Psoas muscle (tissue), 7 donors: ENCODE measurements at regions not wholly inside any gene's neighbourhood (a gene's known extent, or its start where the extent isn't known, plus 50 kb on each side); places are given as distances from the start of the nearest gene placed in this dataset.

Experiments used
- ATAC-seq, 4 donors: fragments of 200-7000 bp; cut with Tn5 transposase; one replicate each; pipeline ENCODE4 v1.9.1; 2020; ENCODE audit warnings: moderate library complexity in 3 of 4, mild to moderate bottlenecking in 2 of 4
- DNase-seq, 2 donors: peaks; one replicate each; pipeline ENCODE4 v3.0.0-alpha.2; 2020
- H3K27ac ChIP-seq: fragments of 200-600 bp; one replicate; pipeline ENCODE4 v1.8.0; 2022
- H3K27me3 ChIP-seq, 3 donors: fragments of 200-600 bp in 1 of 3; one replicate each; pipeline versions ENCODE4 v1.6.1 to v1.8.0; 2013 to 2022; ENCODE audit warnings: low read length in 2 of 3, mild to moderate bottlenecking in 2 of 3, moderate library complexity in 1 of 3; ENCODE audit not compliant: insufficient read depth in 3 of 3
- H3K36me3 ChIP-seq, 2 donors: fragments of 200-600 bp in 1 of 2; one replicate each; pipeline versions ENCODE4 v1.6.1 to v1.8.0; 2013 to 2022; ENCODE audit warnings: low read depth in 1 of 2, mild to moderate bottlenecking in 1 of 2, moderate library complexity in 1 of 2; ENCODE audit not compliant: insufficient read depth in 1 of 2
- H3K4me1 ChIP-seq: fragments of 200-600 bp; one replicate; pipeline ENCODE4 v1.8.0; 2022
- H3K4me3 ChIP-seq: fragments of 200-600 bp; one replicate; pipeline ENCODE4 v1.8.0; 2022; ENCODE audit warnings: mild to moderate bottlenecking
- H3K9me3 ChIP-seq: fragments of 200-600 bp; one replicate; pipeline ENCODE4 v1.8.0; 2022
- WGBS, 3 donors: extraction: QIAGEN DNeasy Blood & Tissue Kit; methylation state at CpG; one replicate each; pipeline versions ENCODE4 v1.1.6 to v1.1.7; 2013; 5-methylcytosine and 5-hydroxymethylcytosine counted together
- intact Hi-C, 2 donors: fragments of 100-400 bp; cut with DNase I; formaldehyde crosslinking; loops; one replicate each; pipeline versions ENCODE4 v1.11.0 to v1.14.2; 2022
- TF ChIP-seq, protein P1 (sequence below): fragments of 200-600 bp; IDR thresholded peaks from one replicate; pipeline ENCODE4 v1.8.0; 2022; ENCODE audit warnings: antibody characterized with exemption
- donor health status: healthy with polysubstance abuse.
- donor health status: DM: no; HTN: no; CAD: no; lungs with moderate emphysema.
- donor health status: Bipolar disorder and iron deficiency.
- donor health status: healthy.
- donor health status: DM: yes; HTN: yes; CAD: no.
- donor health status: DM: no; HTN: no; CAD: no.
- donor health status: DM: yes; HTN: yes; CAD: no.

DNA sequence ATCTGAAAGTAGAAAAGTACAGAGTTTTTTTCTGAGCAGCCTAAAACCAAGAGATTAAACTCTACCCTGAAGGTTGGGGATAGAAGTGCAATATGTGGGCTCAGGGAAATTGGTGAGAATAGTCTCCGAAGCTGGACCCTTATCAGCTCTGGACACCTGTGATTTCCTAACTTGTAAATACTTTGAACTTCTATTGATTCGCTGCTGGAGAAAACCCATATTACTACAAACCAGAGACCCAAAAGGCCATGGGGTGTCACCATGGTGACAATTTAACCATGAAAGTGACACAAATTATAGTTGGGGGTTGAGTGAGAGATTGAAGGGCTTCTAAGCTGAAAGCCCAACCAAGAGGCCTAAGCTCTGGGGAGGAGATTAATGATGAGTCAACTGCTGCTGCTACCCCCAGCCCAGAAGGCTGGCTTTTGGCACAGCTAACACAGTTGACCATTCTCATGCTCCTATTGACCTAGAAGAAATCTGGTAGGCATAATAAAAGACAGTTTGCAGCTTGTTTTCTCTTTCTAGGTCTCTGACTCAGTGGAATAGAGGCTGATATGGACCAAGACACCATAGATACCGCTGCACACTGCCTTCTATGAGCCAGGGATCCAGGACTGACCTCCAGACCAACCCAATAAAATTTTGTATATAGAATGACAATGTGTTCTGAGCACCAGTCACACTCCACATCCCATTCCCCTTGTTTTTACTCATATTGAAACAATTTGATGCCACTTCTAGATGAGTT lies 131.9 kb upstream of the FNDC3A start:
- Histone ChIP-seq H3K9me3 (no peaks in the 10 kb centered on the region), H3K27me3 (peaks cover 0 to 2% (median 0%) of the 10 kb centered on the region in 3 donors), H3K4me1 (no peaks in the 10 kb centered on the region), H3K27ac (no peak overlapping the region), H3K36me3 (no peaks in the 10 kb centered on the region), H3K4me3 (no peak overlapping the region)
- ATAC-seq (no peak), DNase-seq (no peak)
- intact Hi-C loops, result no loop called here
- WGBS, 3 donors, result 83 to 94% (median 88%) methylated on average over 3 of the region's 3 CpGs
- TF ChIP-seq, protein P1, sequence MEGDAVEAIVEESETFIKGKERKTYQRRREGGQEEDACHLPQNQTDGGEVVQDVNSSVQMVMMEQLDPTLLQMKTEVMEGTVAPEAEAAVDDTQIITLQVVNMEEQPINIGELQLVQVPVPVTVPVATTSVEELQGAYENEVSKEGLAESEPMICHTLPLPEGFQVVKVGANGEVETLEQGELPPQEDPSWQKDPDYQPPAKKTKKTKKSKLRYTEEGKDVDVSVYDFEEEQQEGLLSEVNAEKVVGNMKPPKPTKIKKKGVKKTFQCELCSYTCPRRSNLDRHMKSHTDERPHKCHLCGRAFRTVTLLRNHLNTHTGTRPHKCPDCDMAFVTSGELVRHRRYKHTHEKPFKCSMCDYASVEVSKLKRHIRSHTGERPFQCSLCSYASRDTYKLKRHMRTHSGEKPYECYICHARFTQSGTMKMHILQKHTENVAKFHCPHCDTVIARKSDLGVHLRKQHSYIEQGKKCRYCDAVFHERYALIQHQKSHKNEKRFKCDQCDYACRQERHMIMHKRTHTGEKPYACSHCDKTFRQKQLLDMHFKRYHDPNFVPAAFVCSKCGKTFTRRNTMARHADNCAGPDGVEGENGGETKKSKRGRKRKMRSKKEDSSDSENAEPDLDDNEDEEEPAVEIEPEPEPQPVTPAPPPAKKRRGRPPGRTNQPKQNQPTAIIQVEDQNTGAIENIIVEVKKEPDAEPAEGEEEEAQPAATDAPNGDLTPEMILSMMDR, result no peak

DNA sequence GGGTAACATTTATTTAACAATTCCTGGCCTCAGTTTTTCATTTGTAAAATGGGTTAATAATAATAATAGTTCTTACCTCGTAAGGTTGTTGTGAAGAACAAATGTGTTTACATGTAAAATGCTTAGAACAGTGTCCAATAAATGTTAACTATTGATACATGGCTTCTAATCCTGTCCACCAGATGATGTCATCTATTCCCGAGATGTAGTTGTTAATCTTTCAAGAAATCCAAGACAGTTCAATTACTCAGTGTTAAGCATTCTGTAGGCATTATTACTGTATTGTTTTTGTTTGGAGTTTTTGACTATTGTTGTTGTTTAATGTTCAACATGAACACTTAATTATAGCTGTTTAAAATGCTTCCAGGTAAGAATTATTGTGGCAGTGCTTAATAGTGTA lies 131.0 kb upstream of the FNDC3A start:
- TF ChIP-seq, protein P1, result no peak
- WGBS, 3 donors, result 85% methylated on average over 2 of the region's 2 CpGs

DNA sequence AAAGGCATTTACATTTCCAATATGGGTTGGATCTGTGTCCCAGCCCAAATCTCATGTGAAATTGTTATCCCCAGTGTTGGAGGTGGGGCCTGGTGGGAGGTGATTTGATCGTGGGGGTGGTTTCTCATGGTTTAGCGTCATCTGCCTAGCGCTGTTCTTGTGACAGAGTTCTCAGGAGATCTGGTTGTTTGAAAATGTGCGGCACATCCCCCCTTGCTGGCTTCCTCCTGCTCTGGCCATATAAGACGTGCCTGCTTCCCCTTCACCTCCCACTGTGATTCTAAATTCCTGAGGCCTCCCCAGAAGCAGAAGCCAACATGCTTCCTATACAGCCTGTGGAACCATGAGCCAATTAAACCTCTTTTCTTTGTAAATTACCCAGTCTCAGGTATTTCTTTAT lies 126.2 kb upstream of the FNDC3A start:
- TF ChIP-seq, protein P1, result no peak
- DNase-seq (no peak), ATAC-seq (no peak)
- WGBS, 3 donors, result 64 to 67% (median 66%) methylated on average over 5 of the region's 5 CpGs
- peaks cover 0 to 2% (median 0%) of the 10 kb centered on the region in 3 donors for H3K27me3 ChIP-seq
- no peak overlapping the region for H3K27ac ChIP-seq
- no peak overlapping the region for H3K4me3 ChIP-seq
- H3K36me3 ChIP-seq, result no peaks in the 10 kb centered on the region
- intact Hi-C loops, result no loop called here
- no peaks in the 10 kb centered on the region for H3K9me3 ChIP-seq
- H3K4me1 ChIP-seq, result no peaks in the 10 kb centered on the region

More for the DNA sequence above, 131.0 kb upstream of the FNDC3A start:
- no peak for DNase-seq
- Histone ChIP-seq H3K4me3 (no peak overlapping the region), H3K9me3 (no peaks in the 10 kb centered on the region), H3K27ac (no peak overlapping the region), H3K4me1 (no peaks in the 10 kb centered on the region), H3K27me3 (peaks cover 0 to 2% (median 0%) of the 10 kb centered on the region in 3 donors), H3K36me3 (no peaks in the 10 kb centered on the region)
- ATAC-seq, result no peak
- intact Hi-C loops, result no loop called here

DNA sequence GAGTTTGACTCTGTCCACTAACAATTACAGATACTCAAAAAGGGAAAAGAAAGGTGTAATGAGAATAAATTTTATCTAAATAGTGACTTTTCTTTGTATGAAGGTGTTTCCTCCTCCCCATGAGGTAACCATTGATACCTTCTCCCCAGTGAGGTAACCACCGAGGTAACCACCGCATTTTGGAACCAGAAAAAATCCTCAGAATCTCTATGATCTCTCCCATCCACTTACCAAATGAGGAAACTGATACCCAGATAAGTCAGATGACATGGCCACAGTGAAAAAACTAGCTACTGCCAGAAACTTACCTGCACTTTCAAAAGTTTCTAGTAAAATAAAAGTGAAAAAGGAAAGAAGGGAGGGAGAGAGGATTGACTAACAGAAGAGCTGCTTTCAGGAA lies 124.0 kb upstream of the FNDC3A start:
- TF ChIP-seq, protein P1, result no peak
- intact Hi-C loops, result no loop called here
- H3K36me3 ChIP-seq, result no peaks in the 10 kb centered on the region
- ATAC-seq (no peak), DNase-seq (no peak)
- 80 to 92% (median 81%) methylated on average over 2 of the region's 2 CpGs for WGBS, 3 donors
- no peak overlapping the region for H3K4me3 ChIP-seq
- no peaks in the 10 kb centered on the region for H3K4me1 ChIP-seq
- no peaks in the 10 kb centered on the region for H3K9me3 ChIP-seq
- H3K27ac ChIP-seq, result no peak overlapping the region
- H3K27me3 ChIP-seq, result no peaks in the 10 kb centered on the region
